ENCODE measurements at regions not wholly inside any gene's neighbourhood (a gene's known extent, or its start where the extent isn't known, plus 50 kb on each side); places are given as distances from the start of the nearest gene placed in this dataset.

- no peak overlapping the region for H3K4me2 ChIP-seq
- no peaks in the 10 kb centered on the region for H3K79me2 ChIP-seq (ENCODE audit: low read depth)
- no peak for DNase-seq
- TF ChIP-seq EZH2 (IDR thresholded peaks at IDR 0.05; ENCODE audit: low read depth) (no peak), CTCF (conservative IDR thresholded peaks at IDR 0.05) (no peak)
- H3F3A ChIP-seq (ENCODE audit: insufficient read depth, low read depth) = no peaks in the 10 kb centered on the region
- no peaks in the 10 kb centered on the region for H4K20me1 ChIP-seq (ENCODE audit: insufficient read depth)
- H3K4me3 ChIP-seq = no peak overlapping the region
- no peaks in the 10 kb centered on the region for H3K9me3 ChIP-seq (ENCODE audit: insufficient read depth, low read depth)
- no peaks in the 10 kb centered on the region for H3K27me3 ChIP-seq (ENCODE audit: insufficient read depth, low read depth)
- POLR2A ChIA-PET (ENCODE audit: unreplicated experiment) = no interaction called here
- H2AFZ ChIP-seq = no peak overlapping the region
- intact Hi-C loops (cut with micrococcal nuclease; ENCODE audit: unreplicated experiment) = no loop called here
- CTCF ChIA-PET = no interaction called here
- H3K4me1 ChIP-seq (replicated peaks; ENCODE audit: insufficient read depth) = no peaks in the 10 kb centered on the region
- BruUV-seq (replicated peaks) = no TSS peak
- H3K9me2 ChIP-seq (ENCODE audit: insufficient read depth) = no peaks in the 10 kb centered on the region
- no peaks in the 10 kb centered on the region for H3K36me3 ChIP-seq (ENCODE audit: low read depth)
- H3K27ac ChIP-seq = no peak overlapping the region
Observed at GRCh38 chr5:53233645-53234405, 124.3 kb upstream of the MOCS2 start.

GRCh38 chr5:53236683-53237082 is 127.1 kb upstream of the MOCS2 start:
- Histone ChIP-seq H3K9me2 (ENCODE audit: insufficient read depth) (no peaks in the 10 kb centered on the region), H3K36me3 (ENCODE audit: low read depth) (no peaks in the 10 kb centered on the region), H3K4me1 (replicated peaks; ENCODE audit: insufficient read depth) (no peaks in the 10 kb centered on the region), H3K79me2 (ENCODE audit: low read depth) (no peaks in the 10 kb centered on the region), H3K27me3 (ENCODE audit: insufficient read depth, low read depth) (no peaks in the 10 kb centered on the region), H4K20me1 (ENCODE audit: insufficient read depth) (no peaks in the 10 kb centered on the region), H3K4me2 (no peak overlapping the region), H3K9me3 (ENCODE audit: insufficient read depth, low read depth) (no peaks in the 10 kb centered on the region), H3F3A (ENCODE audit: insufficient read depth, low read depth) (no peaks in the 10 kb centered on the region), H3K4me3 (no peak overlapping the region), H2AFZ (no peak overlapping the region), H3K27ac (no peak overlapping the region)
- ChIA-PET POLR2A (ENCODE audit: unreplicated experiment) (no interaction called here), CTCF (no interaction called here)
- DNase-seq = no peak
- no peak for TF ChIP-seq EZH2 (IDR thresholded peaks at IDR 0.05; ENCODE audit: low read depth)
- TF ChIP-seq CTCF (conservative IDR thresholded peaks at IDR 0.05) = no peak
- intact Hi-C loops (cut with micrococcal nuclease; ENCODE audit: unreplicated experiment) = no loop called here
- BruUV-seq (replicated peaks) = no TSS peak

- H3K4me2 ChIP-seq = no peak overlapping the region
- no peaks in the 10 kb centered on the region for H3K9me3 ChIP-seq (ENCODE audit: insufficient read depth, low read depth)
- ChIA-PET POLR2A (ENCODE audit: unreplicated experiment) (no interaction called here), CTCF (no interaction called here)
- H3K9me2 ChIP-seq (ENCODE audit: insufficient read depth) = no peaks in the 10 kb centered on the region
- BruUV-seq (replicated peaks) = no TSS peak
- H3F3A ChIP-seq (ENCODE audit: insufficient read depth, low read depth) = no peaks in the 10 kb centered on the region
- no peaks in the 10 kb centered on the region for H3K36me3 ChIP-seq (ENCODE audit: low read depth)
- no peaks in the 10 kb centered on the region for H3K27me3 ChIP-seq (ENCODE audit: insufficient read depth, low read depth)
- intact Hi-C loops (cut with micrococcal nuclease; ENCODE audit: unreplicated experiment) = no loop called here
- no peak overlapping the region for H2AFZ ChIP-seq
- no peak for TF ChIP-seq CTCF (conservative IDR thresholded peaks at IDR 0.05)
- no peak for TF ChIP-seq EZH2 (IDR thresholded peaks at IDR 0.05; ENCODE audit: low read depth)
- no peaks in the 10 kb centered on the region for H3K79me2 ChIP-seq (ENCODE audit: low read depth)
- H3K4me1 ChIP-seq (replicated peaks; ENCODE audit: insufficient read depth) = no peaks in the 10 kb centered on the region
- no peak overlapping the region for H3K27ac ChIP-seq
- no peak overlapping the region for H3K4me3 ChIP-seq
- no peaks in the 10 kb centered on the region for H4K20me1 ChIP-seq (ENCODE audit: insufficient read depth)
- no peak for DNase-seq
Observed at GRCh38 chr5:53237876-53238275, 128.3 kb upstream of the MOCS2 start.

All from PC-9 (cell line).